Fibroblast of the aortic adventitia (primary cell): ENCODE measurements at regions not wholly inside any gene's neighbourhood (a gene's known extent, or its start where the extent isn't known, plus 50 kb on each side); places are given as distances from the start of the nearest gene placed in this dataset.

ENCODE experiments used
- DNase-seq: peaks from one replicate; pipeline ENCODE4 v3.0.0-alpha.2; 2010; ENCODE audit warnings: low read depth
- H3K4me3 ChIP-seq: 2 replicates; pipeline ENCODE4 v1.5.1; 2011; ENCODE audit warnings: low read depth, mild to moderate bottlenecking, control low read depth, low read length, moderate library complexity
- CTCF ChIP-seq: IDR thresholded peaks from 2 replicates; pipeline ENCODE4 v1.5.1; 2011; ENCODE audit warnings: mild to moderate bottlenecking, low read length, control low read depth, inconsistent platforms; ENCODE audit not compliant: insufficient read depth

DNA sequence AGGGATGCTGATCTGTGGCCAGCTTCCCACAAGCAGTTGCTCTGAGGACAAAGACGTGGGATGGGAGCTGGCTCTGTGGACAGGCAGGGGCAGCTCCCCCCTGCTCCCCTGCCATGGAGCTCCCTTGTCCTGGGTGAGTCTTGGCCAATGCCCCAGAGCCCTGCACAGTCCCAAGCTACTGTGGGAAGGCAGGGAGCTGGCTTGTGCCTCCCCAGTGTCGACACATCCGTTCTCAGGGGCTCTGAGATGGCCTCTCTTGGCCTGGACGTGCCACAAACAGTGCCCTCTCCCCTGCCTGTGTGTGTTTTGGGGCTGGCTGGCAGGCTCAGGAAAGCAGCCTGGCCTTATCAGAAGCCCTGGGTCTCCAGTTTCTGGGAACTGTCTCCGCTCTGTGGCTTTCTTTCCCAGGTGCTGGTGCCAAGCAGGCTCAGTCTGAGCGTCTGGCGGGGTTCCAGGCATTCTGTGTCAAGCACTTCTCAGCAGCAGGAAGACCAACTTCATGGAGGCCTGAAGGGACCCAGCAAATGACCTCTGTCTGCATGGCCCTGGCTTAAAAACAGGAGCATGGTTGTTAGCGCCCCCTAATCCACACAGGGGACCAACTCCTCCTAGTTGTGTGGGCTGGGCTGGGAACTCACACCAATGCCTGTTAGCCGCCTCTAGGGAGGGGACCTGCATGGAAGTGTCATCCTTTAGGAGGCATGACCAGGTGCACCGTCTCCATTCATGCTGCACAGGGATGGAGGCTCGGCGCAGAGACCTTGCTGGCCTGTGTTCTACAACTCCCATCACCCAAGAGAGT is 375.2 kb downstream of the RPS24 start:
- H3K4me3 ChIP-seq: no peak overlapping the region
- peak; percentile 77 for DNase-seq
- no peak for TF ChIP-seq CTCF

- H3K4me3 ChIP-seq: no peak overlapping the region
- DNase-seq: no peak
- TF ChIP-seq CTCF: no peak
Observed at GRCh38 chr10:78410046-78410965, 376.6 kb downstream of the RPS24 start.

DNA sequence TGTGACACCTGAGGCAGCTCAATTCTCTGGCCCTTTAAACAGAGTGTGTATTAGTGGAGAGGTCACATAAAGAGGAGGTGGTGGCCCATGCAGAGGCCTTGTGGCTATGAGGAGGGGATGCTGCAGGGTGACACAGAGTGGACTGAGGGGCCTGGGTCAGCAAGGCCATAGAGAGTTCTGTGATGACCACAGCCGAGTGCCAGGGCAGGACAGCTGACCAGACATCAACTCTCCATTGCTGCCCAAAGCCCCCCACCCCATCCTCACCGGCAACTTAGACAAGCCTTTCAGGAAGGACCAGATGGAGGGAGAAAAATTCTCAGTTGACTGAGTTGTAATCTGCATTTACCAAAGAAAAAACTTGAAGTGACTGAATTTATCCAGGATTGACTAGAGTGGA is 378.1 kb downstream of the RPS24 start:
- no peak for DNase-seq
- TF ChIP-seq CTCF: no peak
- H3K4me3 ChIP-seq: no peak overlapping the region

GRCh38 chr10:78412605-78413004 is 378.9 kb downstream of the RPS24 start:
- no peak for DNase-seq
- TF ChIP-seq CTCF: no peak
- H3K4me3 ChIP-seq: no peak overlapping the region

DNA sequence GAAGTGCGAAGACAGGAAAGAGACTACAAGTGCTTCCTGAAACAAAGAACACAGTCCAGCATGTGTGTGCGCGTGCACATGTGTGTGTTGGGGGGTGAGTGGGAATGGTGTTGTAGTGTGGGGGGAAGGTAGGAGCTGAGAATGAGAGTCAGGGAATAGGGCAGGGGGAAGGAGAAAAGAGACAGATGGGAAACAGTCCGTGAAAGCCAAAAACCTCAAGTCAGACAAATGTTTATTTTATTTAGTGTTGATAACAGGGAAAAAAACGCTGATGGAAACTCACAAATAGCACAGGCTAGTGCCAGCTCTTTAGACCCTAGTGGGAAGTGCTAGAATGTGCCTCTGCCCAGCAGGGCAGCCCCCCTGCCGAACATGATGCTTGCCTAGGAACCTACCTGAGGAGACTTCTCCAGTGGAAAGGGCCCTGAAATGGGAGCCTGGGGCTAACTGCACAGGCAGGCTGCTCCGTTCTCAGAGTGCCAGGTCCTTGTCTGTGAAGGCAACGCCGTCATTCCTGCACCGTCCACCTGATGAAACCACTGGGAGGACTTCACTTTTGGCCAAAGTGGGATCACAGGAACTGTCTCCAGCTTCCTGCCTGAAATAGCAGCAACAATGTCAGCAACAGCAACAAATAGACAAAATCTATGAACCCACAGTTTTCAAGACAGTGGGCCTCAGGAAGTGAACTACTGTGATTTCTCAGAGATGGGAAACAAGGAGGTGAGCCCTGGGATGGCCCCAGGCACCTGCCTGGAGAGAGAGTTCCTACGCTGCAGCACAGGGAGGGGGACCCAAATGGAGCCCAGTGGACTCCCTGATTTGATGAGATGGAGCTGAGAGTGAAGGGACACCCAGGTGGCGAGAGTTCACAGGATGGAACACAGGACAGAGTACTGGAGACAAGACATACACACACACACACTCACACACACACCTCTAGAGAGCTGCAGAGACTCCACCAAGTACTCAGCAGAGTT is 379.7 kb downstream of the RPS24 start:
- no peak overlapping the region for H3K4me3 ChIP-seq
- no peak for TF ChIP-seq CTCF
- peak; percentile 13 for DNase-seq

GRCh38 chr10:78414380-78414779 is 380.7 kb downstream of the RPS24 start:
- H3K4me3 ChIP-seq: no peak overlapping the region
- DNase-seq: no peak
- no peak for TF ChIP-seq CTCF
